Hepatic stellate cell (primary cell): ENCODE measurements at regions not wholly inside any gene's neighbourhood (a gene's known extent, or its start where the extent isn't known, plus 50 kb on each side); places are given as distances from the start of the nearest gene placed in this dataset.

Source experiments
- DNase-seq: peaks from one replicate; pipeline ENCODE4 v3.0.0; 2011; ENCODE audit warnings: low spot score

- DNase-seq: no peak
Measured at GRCh38 chr13:104436555-104436954, 1370.3 kb upstream of the SLC10A2 start.

DNA sequence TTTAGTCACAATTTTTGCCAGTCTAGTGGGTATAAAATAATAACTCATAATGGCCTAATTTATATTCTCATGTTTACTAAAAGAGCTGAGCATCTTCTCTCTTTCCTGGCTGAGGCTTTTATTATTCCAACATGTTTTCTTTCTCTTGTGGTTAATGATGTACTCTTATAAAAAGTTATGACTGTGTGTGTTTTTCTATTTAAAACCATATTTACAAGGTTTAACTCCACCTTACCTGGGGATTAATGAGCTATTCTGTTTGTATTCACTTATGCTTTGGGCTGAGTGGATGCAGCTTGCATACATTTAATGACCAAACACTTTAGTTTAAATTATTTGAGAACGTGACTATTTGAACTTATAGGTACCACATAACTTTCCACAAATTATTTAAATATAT lies 1365.7 kb upstream of the SLC10A2 start:
- DNase-seq: no peak

DNA sequence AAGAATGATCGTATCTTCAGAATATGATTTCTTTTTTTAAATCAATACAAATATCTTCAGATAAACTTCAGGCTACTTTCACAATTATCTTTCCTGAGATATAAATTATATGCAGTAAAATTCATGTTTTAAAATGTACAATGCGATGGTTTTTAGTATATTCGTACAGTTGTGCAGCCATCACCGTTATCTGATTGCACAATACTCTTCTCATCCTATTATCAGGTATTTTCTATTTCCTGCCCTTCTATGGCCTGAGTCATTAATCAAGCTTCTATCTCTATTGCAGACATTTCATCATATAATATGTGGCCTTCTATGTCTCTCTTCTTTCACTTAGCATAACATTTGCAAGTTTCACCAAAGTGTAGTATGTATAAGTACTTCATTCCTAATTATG lies 1360.2 kb upstream of the SLC10A2 start:
- DNase-seq: no peak

DNA sequence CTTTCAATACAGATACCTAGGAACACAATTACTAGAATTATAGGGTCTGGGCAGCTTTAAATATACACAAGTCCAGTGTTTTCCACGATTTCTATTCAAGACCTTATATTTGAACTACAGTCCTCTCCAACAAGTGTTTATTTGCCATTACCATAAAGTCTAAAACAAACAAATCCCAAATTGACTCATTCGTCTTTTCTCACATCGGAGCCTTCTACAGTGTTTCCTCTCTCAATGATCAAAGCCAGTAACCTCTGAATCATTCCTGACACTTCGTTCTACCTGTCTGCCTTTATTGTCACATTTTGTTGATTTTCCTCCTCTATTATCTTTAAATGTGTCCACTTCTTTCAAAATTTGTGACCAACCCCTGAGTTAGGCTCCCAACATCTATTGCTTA lies 1356.5 kb upstream of the SLC10A2 start:
- no peak for DNase-seq

GRCh38 chr13:104416973-104417372 lies 1350.8 kb upstream of the SLC10A2 start:
- no peak for DNase-seq

DNA sequence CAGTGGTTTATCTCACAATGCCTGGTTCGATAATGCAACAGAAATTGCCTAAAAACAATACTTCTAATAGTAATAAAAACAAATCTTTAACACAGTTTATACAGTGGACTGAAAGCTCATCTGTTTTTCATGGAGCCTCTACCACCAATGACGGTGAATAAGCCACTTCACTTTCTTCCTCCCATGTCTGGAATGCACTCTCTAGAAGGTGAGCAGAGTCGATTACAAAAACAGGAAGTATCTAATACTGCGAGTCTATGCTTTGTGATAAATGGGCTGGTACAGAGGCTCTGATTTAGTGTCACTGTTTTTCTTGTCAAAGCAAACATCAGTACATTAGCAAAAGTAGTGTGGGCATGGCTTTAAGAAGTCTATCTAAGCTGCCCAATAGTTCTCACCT lies 1348.6 kb upstream of the SLC10A2 start:
- no peak for DNase-seq

DNA sequence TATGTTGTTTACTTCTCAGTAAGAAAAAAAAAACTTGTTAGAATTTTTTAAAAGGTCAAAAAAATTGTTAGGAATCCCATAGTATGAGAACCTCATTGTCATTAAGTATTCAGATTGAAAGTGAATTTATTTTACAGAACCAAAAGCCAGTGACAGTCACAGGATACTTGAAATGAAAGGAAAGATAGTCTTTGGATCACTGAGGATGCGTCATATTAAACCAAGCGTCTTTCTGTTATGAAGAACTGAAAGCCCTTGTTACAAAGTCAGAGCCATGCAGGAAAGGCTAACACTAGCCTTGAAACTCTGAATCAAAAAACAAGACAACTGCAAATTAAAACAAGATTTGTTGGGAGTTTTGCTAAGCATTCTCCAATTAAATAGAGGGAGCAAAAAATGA lies 1348.0 kb upstream of the SLC10A2 start:
- DNase-seq: no peak

DNA sequence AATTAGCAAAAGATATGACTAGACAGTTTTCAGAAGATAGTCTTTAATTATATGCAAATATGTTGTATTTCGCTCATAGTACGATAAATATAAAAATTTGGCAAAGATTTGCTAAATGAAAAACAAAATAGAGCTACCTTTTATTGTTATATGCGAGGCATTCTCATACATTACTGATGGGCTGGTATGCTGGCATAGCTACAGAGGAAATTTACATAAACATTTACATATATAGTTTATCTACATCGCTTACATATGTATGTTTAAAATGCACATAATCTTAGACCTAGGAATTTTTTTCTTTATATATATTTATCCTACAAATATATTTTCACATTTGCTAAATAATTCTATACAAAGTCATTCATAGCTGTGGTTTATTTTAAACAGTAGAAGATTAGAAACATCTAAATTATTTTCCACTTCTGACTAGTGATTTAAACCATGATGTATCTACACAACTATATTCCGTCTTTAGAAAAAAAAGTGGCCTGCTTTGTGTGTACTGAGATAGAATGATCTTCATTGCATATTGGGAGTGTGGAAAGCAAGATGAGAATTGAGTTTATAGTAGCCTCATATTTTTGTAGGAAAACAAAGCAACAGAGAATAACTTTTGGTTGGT lies 1345.0 kb upstream of the SLC10A2 start:
- DNase-seq: no peak

- DNase-seq: no peak
Measured at GRCh38 chr13:104408733-104409132, 1342.5 kb upstream of the SLC10A2 start.

- no peak for DNase-seq
Measured at GRCh38 chr13:104404325-104404724, 1338.1 kb upstream of the SLC10A2 start.

DNA sequence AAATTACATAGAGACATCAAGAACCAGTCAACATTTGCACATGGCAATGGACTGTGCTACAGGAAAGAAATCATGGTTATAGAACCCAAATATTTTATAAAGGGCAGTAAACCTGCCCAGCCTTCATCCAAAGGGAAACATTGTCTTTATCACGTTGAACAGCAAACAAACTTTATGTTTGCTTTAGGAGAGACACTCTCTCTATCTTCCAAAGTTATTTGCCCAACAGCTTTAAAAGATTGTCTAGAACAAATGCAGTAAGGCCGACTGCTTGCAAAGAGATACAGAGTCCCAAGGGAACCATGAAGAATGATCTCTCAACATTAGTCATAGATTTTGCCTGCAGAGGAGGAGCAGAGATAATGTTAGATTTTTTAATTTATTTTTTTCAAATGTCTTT lies 1323.5 kb upstream of the SLC10A2 start:
- DNase-seq: no peak

GRCh38 chr13:104387510-104387909 lies 1321.3 kb upstream of the SLC10A2 start:
- DNase-seq: no peak

DNA sequence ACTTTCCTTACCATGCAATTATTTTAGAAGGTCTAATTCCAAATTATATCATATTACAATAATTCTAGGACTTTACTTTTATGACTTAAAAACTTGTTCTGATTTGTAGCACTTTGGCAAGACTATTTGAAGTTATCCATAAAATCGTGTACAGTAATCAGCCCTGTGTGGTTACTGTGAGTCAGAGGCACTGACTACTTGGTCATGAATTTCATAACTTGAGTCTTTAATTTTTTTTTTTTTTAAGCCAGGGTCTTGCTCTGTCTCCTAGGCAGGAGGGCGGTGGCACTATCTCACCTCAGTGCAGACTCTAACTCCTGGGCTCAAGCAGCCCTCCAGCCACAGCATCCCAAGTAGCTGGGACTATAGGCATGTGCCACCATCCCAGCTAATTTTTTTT lies 1319.2 kb upstream of the SLC10A2 start:
- DNase-seq: no peak

GRCh38 chr13:104382951-104383350 lies 1316.7 kb upstream of the SLC10A2 start:
- DNase-seq: no peak

- DNase-seq: no peak
Measured at GRCh38 chr13:104376588-104376987, 1310.4 kb upstream of the SLC10A2 start.

DNA sequence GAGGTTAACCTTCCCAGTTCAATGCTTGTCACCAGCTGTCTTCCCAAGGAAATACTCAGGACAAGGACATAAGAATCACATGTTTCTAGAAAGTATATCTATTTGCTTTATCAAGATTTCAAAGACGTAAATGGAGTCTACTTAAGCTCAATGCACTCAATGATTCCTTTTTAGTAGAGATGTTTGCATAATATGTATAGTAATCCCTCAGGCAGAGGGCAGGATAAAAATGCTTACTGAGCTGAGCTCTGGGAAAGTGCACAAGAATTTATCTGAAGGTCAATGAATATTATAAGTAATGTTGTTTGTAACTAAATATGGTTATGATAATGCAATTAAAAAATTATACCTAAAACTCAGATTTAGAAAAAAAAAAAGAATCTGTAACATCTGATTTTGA lies 1309.4 kb upstream of the SLC10A2 start:
- no peak for DNase-seq

DNA sequence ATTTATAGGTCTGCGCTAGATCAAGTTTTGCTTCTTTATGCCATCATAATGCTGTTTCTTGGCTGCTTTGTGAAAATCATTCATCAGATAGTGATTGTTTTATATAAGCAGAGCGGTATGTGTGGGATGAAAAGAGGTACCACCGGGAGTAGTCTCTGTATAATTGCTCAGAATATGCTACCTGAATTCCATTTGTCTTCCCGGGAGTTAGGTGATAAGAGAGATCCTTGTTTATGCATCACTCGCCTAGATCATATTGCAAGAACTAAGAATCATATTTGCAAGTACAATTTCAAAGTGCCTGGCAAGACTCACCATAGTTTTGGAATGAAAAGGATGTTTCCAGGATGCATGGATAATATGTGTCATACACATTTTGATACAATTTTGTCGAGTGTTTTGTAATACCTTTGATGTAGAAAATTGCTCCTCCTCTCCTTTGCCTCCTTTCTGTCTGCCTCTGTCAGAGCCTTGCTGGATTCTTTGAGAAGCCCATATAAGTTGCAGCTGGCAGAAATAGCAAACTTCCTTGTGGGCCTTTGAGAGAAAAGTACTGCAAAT lies 1306.0 kb upstream of the SLC10A2 start:
- no peak for DNase-seq

DNA sequence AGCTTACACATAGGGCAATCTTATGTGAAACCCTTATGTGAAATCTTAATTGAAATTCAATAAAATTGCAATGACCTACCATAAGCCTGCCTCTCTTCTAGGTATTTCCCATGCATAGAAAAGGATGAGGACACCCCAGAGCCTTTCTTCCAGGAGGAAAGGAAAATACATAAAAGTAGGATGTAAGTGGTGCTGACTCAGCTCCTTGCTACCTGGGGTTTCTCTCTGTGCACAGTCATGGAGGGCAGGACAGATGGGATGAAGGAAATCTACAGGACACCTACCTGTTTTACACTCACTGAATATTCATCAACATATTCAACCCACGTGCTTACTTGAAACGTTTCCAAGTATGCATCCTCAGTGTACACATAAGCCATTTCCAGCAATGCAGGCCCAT lies 1299.2 kb upstream of the SLC10A2 start:
- DNase-seq: no peak

- no peak for DNase-seq
Measured at GRCh38 chr13:104357672-104358354, 1291.6 kb upstream of the SLC10A2 start.

DNA sequence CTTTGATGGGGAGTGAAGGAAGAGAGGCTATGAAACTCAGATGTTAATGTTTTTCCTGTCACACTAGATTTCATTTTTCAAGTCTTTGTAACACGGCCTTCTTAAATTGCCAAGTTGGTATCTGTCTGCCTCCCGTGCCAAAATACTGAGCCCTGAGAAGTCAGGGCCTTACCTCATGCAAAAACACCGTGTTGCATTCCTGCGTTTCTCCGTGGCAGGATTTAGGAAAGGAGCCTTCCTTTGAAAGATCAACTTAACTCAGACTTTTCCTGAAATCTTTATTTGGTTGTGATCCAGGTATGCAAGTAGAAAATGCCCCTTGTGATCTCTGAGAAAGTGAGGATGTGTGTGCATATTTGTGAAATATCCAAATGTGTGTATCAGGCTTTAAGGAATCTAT lies 1291.0 kb upstream of the SLC10A2 start:
- DNase-seq: no peak

- DNase-seq: no peak
Measured at GRCh38 chr13:104355041-104355670, 1288.9 kb upstream of the SLC10A2 start.

DNA sequence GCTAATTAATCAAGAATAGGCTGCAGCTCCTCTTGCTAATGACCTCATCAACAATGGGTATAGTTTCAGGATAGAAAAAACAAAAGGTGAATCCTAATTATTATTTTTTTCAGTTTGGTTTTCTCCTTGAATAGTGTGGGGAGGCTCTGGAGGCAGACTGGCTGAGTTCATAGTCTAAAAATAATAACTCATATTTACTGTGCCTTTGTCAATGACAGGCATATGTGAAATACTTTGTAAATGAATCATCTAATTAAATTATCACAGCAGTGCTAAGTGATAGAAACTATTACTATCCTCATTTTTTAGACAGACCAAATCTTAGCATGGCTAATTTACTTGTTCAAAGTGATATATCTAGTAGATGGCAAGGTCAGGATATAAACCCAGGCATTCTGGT lies 1261.0 kb upstream of the SLC10A2 start:
- DNase-seq: no peak

DNA sequence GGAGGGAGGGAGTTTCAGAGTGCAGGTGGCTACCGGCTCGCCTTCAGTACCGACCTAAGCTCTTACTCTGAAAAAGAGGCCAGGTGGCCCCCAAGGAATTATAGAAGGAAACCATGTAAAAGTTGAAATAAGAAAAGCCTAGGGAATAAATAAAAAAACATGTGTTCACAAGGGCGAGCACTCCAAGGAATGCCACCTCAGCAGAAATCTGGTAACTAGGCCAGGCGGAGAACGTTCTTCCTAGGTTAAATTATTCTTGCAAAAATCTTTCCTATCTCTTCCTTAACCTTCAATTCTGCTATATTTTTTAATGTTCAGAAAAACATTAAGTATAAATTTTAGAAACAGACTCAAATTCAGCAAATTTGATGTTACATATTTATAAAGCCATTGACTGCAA lies 1260.3 kb upstream of the SLC10A2 start:
- no peak for DNase-seq
